Spleen (tissue), 7 donors: ENCODE measurements at regions not wholly inside any gene's neighbourhood (a gene's known extent, or its start where the extent isn't known, plus 50 kb on each side); places are given as distances from the start of the nearest gene placed in this dataset.

Experiments
- POLR2A ChIP-seq, 3 donors: fragments of 450-650 bp; IDR thresholded peaks; one replicate each; pipeline ENCODE4 v1.5.1; 2017; ENCODE audit warnings: antibody characterized with exemption in 3 of 3, mild to moderate bottlenecking in 1 of 3
- POLR2AphosphoS5 ChIP-seq, 3 donors: sonication (generic); formaldehyde crosslinking; IDR thresholded peaks; one replicate each; pipeline ENCODE4 v1.5.1; 2017; ENCODE audit warnings: antibody characterized with exemption in 3 of 3
- TF ChIP-seq, protein P1 (sequence below), 11 experiments: fragments of 200-600 bp in 7 of 11; fragments of 450-650 bp in 4 of 11; sonication (generic) in 4 of 11; IDR thresholded peaks in 8 of 11; conservative IDR thresholded peaks in 3 of 11; 1 replicate in 7 of 11; 2 replicates in 4 of 11; pipeline versions ENCODE4 v1.4.0 to v1.8.0; 2016 to 2021; ENCODE audit warnings: antibody characterized with exemption in 11 of 11, inconsistent platforms in 4 of 11, mild to moderate bottlenecking in 1 of 11
- donor health status: DM: no; HTN: no; CAD: no; lungs with moderate emphysema.
- donor health status: DM: no; HTN: no; CAD: no.
- donor health status: DM: no; HTN: no; CAD: no.

DNA sequence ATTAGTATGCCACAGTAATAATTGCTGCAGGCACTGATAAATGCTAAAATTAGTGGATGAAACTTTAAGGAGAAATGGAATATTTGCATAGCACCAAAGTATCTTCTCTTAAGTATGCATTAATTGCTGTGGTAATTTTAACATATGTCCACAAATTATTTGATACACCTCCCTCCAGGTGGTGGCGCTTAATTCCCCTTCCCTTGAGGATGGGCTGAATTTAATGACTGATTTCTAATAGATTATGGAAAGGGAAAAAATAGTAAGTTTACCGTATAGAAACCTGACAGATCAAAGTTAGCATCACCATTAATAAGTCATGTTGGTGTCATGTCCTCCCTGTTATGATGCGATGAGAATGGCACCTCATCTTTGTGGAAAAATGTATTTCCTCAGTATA, 519.2 kb downstream of the TFEC start:
- TF ChIP-seq, protein P1, sequence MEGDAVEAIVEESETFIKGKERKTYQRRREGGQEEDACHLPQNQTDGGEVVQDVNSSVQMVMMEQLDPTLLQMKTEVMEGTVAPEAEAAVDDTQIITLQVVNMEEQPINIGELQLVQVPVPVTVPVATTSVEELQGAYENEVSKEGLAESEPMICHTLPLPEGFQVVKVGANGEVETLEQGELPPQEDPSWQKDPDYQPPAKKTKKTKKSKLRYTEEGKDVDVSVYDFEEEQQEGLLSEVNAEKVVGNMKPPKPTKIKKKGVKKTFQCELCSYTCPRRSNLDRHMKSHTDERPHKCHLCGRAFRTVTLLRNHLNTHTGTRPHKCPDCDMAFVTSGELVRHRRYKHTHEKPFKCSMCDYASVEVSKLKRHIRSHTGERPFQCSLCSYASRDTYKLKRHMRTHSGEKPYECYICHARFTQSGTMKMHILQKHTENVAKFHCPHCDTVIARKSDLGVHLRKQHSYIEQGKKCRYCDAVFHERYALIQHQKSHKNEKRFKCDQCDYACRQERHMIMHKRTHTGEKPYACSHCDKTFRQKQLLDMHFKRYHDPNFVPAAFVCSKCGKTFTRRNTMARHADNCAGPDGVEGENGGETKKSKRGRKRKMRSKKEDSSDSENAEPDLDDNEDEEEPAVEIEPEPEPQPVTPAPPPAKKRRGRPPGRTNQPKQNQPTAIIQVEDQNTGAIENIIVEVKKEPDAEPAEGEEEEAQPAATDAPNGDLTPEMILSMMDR (IDR thresholded peaks at IDR 0.05 in 8 of 11, conservative IDR thresholded peaks at IDR 0.05 in 3 of 11), result no peak
- TF ChIP-seq POLR2A (IDR thresholded peaks at IDR 0.05) (no peak), POLR2AphosphoS5 (IDR thresholded peaks at IDR 0.05) (no peak)
